Tibial nerve (tissue), 3 donors: ENCODE measurements at regions not wholly inside any gene's neighbourhood (a gene's known extent, or its start where the extent isn't known, plus 50 kb on each side); places are given as distances from the start of the nearest gene placed in this dataset.

Experiments used
- POLR2A ChIP-seq, 2 donors: fragments of 450-650 bp; IDR thresholded peaks; one replicate each; pipeline ENCODE4 v1.6.1; 2017; ENCODE audit warnings: antibody characterized with exemption in 2 of 2, mild to moderate bottlenecking in 2 of 2, moderate library complexity in 2 of 2
- TF ChIP-seq, protein P1 (sequence below), 5 experiments: fragments of 200-600 bp in 3 of 5; fragments of 450-650 bp in 2 of 5; sonication (generic) in 3 of 5; IDR thresholded peaks; one replicate each; pipeline ENCODE4 v1.5.1; 2016 to 2019; ENCODE audit warnings: antibody characterized with exemption in 5 of 5, mild to moderate bottlenecking in 3 of 5, moderate library complexity in 2 of 5

DNA sequence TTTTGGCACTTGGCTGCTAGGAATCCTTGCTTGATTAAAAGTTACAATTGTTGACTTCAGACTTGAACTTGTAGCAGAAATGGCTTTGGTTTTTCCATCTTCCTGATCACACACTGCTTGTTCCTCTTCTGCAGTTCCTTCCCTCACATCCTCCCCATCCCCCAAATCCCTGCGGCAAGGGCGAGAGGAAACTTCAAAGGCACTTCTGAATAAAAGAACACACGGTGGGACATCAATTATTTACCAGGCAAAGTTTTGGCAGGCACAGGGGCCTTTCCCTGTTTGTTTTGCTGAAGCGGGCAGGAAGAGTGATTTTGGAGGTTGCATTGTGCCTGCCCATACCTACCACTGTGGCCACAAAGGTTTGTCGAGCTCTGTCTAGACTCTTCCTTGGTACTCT lies 260.9 kb downstream of the KIF4B start:
- TF ChIP-seq, protein P1, sequence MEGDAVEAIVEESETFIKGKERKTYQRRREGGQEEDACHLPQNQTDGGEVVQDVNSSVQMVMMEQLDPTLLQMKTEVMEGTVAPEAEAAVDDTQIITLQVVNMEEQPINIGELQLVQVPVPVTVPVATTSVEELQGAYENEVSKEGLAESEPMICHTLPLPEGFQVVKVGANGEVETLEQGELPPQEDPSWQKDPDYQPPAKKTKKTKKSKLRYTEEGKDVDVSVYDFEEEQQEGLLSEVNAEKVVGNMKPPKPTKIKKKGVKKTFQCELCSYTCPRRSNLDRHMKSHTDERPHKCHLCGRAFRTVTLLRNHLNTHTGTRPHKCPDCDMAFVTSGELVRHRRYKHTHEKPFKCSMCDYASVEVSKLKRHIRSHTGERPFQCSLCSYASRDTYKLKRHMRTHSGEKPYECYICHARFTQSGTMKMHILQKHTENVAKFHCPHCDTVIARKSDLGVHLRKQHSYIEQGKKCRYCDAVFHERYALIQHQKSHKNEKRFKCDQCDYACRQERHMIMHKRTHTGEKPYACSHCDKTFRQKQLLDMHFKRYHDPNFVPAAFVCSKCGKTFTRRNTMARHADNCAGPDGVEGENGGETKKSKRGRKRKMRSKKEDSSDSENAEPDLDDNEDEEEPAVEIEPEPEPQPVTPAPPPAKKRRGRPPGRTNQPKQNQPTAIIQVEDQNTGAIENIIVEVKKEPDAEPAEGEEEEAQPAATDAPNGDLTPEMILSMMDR (IDR thresholded peaks at IDR 0.05), result no peak
- TF ChIP-seq POLR2A (IDR thresholded peaks at IDR 0.05), result no peak
